ENCODE measurements at regions not wholly inside any gene's neighbourhood (a gene's known extent, or its start where the extent isn't known, plus 50 kb on each side); places are given as distances from the start of the nearest gene placed in this dataset.

- Histone ChIP-seq H3K9me3 (ENCODE audit: control insufficient read depth, low read length) (no peaks in the 10 kb centered on the region), H3K36me3 (ENCODE audit: control insufficient read depth, insufficient read depth, low read length) (no peaks in the 10 kb centered on the region), H3K27me3 (ENCODE audit: control insufficient read depth, insufficient read depth, low read length, poor library complexity, severe bottlenecking) (no peaks in the 10 kb centered on the region), H3K4me3 (ENCODE audit: insufficient read depth, low read depth, low read length) (no peak overlapping the region), H3K4me1 (ENCODE audit: control insufficient read depth, insufficient read depth, low read length) (no peaks in the 10 kb centered on the region), H3K27ac (ENCODE audit: insufficient read depth, low read depth, low read length, poor library complexity, severe bottlenecking) (no peak overlapping the region)
- WGBS, 2 experiments, result 88 to 98% methylated on average over 4 of the region's 4 CpGs
These were observed 367.6 kb downstream of the GPM6A start for GRCh38 chr4:175444512-175444911.

- H3K27me3 ChIP-seq (ENCODE audit: control insufficient read depth, insufficient read depth, low read length, poor library complexity, severe bottlenecking), result no peaks in the 10 kb centered on the region
- no peak overlapping the region for H3K4me3 ChIP-seq (ENCODE audit: insufficient read depth, low read depth, low read length)
- no peaks in the 10 kb centered on the region for H3K36me3 ChIP-seq (ENCODE audit: control insufficient read depth, insufficient read depth, low read length)
- 76 to 96% methylated on average over 1 of the region's 1 CpG for WGBS, 2 experiments
- no peak overlapping the region for H3K27ac ChIP-seq (ENCODE audit: insufficient read depth, low read depth, low read length, poor library complexity, severe bottlenecking)
- H3K9me3 ChIP-seq (ENCODE audit: control insufficient read depth, low read length), result no peaks in the 10 kb centered on the region
- H3K4me1 ChIP-seq (ENCODE audit: control insufficient read depth, insufficient read depth, low read length), result no peaks in the 10 kb centered on the region
These were observed 365.0 kb downstream of the GPM6A start for GRCh38 chr4:175447016-175447415.

DNA sequence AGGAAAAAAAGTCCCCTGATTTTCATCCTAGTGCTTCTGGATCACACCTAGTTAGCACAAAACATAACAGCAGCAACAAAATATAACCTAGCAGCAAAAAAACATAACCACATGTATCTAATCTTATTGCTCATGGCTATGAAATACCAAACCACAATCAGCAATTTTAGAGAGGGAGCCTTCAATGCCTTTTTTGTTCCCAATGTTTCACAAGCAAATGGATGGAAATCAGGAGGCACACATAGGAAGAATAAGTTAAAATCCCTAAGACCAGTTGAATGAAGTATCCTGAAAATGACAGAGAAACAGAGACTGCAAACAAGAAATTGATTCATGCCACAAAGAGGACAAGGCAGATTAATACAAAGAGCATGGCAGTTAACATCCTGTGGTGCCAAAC is 361.6 kb downstream of the GPM6A start:
- Histone ChIP-seq H3K4me1 (ENCODE audit: control insufficient read depth, insufficient read depth, low read length) (no peaks in the 10 kb centered on the region), H3K27me3 (ENCODE audit: control insufficient read depth, insufficient read depth, low read length, poor library complexity, severe bottlenecking) (no peaks in the 10 kb centered on the region)

DNA sequence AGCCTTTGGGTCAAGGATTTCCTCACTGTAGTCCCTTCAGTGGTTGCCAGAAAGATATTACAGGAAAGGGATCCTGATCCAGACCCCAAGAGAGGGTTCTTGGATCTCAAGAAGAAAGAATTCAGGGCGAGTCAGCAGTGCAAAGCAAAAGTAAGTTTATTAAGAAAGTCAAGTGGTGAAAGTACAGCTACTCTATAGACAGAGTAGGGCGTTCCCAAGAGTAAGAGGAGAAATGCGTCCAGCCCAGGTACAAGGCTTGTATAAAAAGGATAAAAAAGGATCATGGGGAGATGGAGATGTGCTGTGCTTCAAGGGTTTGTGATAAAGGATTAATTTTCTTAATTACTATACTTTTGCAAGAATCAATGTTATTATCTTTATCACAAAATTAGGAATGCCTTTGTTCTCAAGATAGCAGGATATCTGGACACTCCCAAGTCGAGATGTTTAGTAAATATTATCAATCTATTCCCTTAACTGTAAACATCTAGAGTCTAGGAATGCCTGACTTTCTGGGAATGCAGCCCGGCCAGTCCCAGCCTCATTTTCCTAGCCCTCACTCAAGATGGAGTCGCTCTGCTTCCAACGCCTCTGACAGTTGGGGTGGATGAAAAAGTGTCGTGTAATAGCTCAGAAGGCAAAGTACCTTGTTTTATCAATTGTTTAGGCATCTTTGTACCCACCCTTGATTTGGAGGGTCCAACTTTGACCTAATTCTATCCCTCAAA is 360.7 kb downstream of the GPM6A start:
- no peak overlapping the region for H3K4me3 ChIP-seq (ENCODE audit: insufficient read depth, low read depth, low read length)
- 93 to 94% methylated on average over 7 to 8 of the region's 8 CpGs for WGBS, 2 experiments
- no peaks in the 10 kb centered on the region for H3K9me3 ChIP-seq (ENCODE audit: control insufficient read depth, low read length)
- no peaks in the 10 kb centered on the region for H3K27me3 ChIP-seq (ENCODE audit: control insufficient read depth, insufficient read depth, low read length, poor library complexity, severe bottlenecking)
- no peaks in the 10 kb centered on the region for H3K36me3 ChIP-seq (ENCODE audit: control insufficient read depth, insufficient read depth, low read length)
- no peaks in the 10 kb centered on the region for H3K4me1 ChIP-seq (ENCODE audit: control insufficient read depth, insufficient read depth, low read length)
- no peak overlapping the region for H3K27ac ChIP-seq (ENCODE audit: insufficient read depth, low read depth, low read length, poor library complexity, severe bottlenecking)

More for the DNA sequence above, 361.6 kb downstream of the GPM6A start:
- Histone ChIP-seq H3K27ac (ENCODE audit: insufficient read depth, low read depth, low read length, poor library complexity, severe bottlenecking) (no peak overlapping the region), H3K4me3 (ENCODE audit: insufficient read depth, low read depth, low read length) (no peak overlapping the region), H3K36me3 (ENCODE audit: control insufficient read depth, insufficient read depth, low read length) (no peaks in the 10 kb centered on the region), H3K9me3 (ENCODE audit: control insufficient read depth, low read length) (no peaks in the 10 kb centered on the region)

GRCh38 chr4:175453456-175453855 is 358.6 kb downstream of the GPM6A start:
- Histone ChIP-seq H3K4me3 (ENCODE audit: insufficient read depth, low read depth, low read length) (no peak overlapping the region), H3K36me3 (ENCODE audit: control insufficient read depth, insufficient read depth, low read length) (no peaks in the 10 kb centered on the region), H3K9me3 (ENCODE audit: control insufficient read depth, low read length) (no peaks in the 10 kb centered on the region), H3K4me1 (ENCODE audit: control insufficient read depth, insufficient read depth, low read length) (no peaks in the 10 kb centered on the region), H3K27ac (ENCODE audit: insufficient read depth, low read depth, low read length, poor library complexity, severe bottlenecking) (no peak overlapping the region), H3K27me3 (ENCODE audit: control insufficient read depth, insufficient read depth, low read length, poor library complexity, severe bottlenecking) (no peaks in the 10 kb centered on the region)
- 87 to 90% methylated on average over 2 of the region's 2 CpGs for WGBS, 2 experiments

DNA sequence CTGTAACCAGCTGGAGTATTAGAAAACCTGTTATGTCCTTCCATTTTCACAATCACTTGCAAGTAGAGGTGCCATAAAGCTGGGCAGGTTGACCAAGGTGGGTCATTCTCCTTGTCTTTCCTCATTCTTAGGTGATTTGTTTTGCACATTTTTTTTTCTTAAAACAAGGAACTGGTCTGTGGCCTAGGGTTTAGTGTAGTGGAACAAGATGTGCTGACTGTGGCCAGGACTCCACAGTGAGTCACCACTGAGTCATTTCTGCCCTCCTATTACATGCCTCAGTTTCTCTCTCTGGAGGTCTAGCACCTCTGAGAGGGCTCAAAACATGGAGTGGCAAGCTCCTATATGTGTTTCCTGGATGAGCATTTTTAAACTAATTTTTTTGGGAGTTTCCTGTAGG is 355.9 kb downstream of the GPM6A start:
- no peaks in the 10 kb centered on the region for H3K36me3 ChIP-seq (ENCODE audit: control insufficient read depth, insufficient read depth, low read length)
- H3K4me1 ChIP-seq (ENCODE audit: control insufficient read depth, insufficient read depth, low read length), result no peaks in the 10 kb centered on the region
- H3K27ac ChIP-seq (ENCODE audit: insufficient read depth, low read depth, low read length, poor library complexity, severe bottlenecking), result no peak overlapping the region
- no peaks in the 10 kb centered on the region for H3K27me3 ChIP-seq (ENCODE audit: control insufficient read depth, insufficient read depth, low read length, poor library complexity, severe bottlenecking)
- H3K4me3 ChIP-seq (ENCODE audit: insufficient read depth, low read depth, low read length), result no peak overlapping the region
- no peaks in the 10 kb centered on the region for H3K9me3 ChIP-seq (ENCODE audit: control insufficient read depth, low read length)

DNA sequence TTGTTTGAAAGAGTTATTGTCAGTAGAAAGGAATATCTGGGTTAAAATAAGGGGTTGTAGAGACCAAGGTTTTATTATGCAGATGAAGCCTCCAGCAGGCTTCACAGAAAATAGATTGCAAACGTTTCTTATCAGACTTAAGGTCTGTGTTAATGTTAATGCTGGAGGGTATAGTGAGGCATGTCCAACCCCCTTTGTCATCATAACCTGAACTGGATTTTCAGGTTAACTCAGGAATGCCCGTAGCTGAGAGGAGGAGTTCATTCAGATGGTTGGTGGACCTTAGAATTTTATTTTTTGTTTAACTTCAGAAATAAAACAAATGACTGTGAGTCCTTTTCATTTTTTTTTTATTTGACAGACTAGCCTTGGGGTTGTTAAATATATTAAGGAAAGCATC is 354.1 kb downstream of the GPM6A start:
- no peaks in the 10 kb centered on the region for H3K36me3 ChIP-seq (ENCODE audit: control insufficient read depth, insufficient read depth, low read length)
- no peak overlapping the region for H3K27ac ChIP-seq (ENCODE audit: insufficient read depth, low read depth, low read length, poor library complexity, severe bottlenecking)
- H3K9me3 ChIP-seq (ENCODE audit: control insufficient read depth, low read length), result no peaks in the 10 kb centered on the region
- H3K4me1 ChIP-seq (ENCODE audit: control insufficient read depth, insufficient read depth, low read length), result no peaks in the 10 kb centered on the region
- no peaks in the 10 kb centered on the region for H3K27me3 ChIP-seq (ENCODE audit: control insufficient read depth, insufficient read depth, low read length, poor library complexity, severe bottlenecking)
- H3K4me3 ChIP-seq (ENCODE audit: insufficient read depth, low read depth, low read length), result no peak overlapping the region
- 37 to 62% methylated on average over 1 to 2 of the region's 2 CpGs for WGBS, 2 experiments

GRCh38 chr4:175459571-175459970 is 352.5 kb downstream of the GPM6A start:
- H3K4me1 ChIP-seq (ENCODE audit: control insufficient read depth, insufficient read depth, low read length), result no peaks in the 10 kb centered on the region

DNA sequence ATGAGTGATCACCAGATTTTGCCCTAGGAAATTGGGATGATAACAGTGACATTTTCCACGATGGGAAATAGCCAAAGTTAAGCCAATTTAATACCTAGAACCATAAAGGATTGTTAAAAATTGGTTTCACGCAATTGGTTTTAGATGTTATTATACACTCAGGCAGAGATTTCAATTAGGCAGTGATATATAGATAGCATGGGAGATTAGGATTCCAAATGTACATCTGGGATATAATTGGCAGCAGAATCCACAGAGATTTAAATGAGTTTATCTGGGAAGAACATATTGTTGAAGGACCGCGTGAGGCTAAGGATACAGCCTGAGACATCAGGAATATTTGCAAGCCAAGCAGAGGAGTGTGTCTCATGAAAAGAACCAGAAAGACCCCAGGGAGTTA is 351.6 kb downstream of the GPM6A start:
- Histone ChIP-seq H3K4me3 (ENCODE audit: insufficient read depth, low read depth, low read length) (no peak overlapping the region), H3K27ac (ENCODE audit: insufficient read depth, low read depth, low read length, poor library complexity, severe bottlenecking) (no peak overlapping the region), H3K4me1 (ENCODE audit: control insufficient read depth, insufficient read depth, low read length) (no peaks in the 10 kb centered on the region), H3K27me3 (ENCODE audit: control insufficient read depth, insufficient read depth, low read length, poor library complexity, severe bottlenecking) (no peaks in the 10 kb centered on the region), H3K36me3 (ENCODE audit: control insufficient read depth, insufficient read depth, low read length) (no peaks in the 10 kb centered on the region), H3K9me3 (ENCODE audit: control insufficient read depth, low read length) (no peaks in the 10 kb centered on the region)
- 92 to 96% methylated on average over 4 of the region's 4 CpGs for WGBS, 2 experiments

More at GRCh38 chr4:175459571-175459970, 352.5 kb downstream of the GPM6A start:
- no peaks in the 10 kb centered on the region for H3K9me3 ChIP-seq (ENCODE audit: control insufficient read depth, low read length)
- no peak overlapping the region for H3K27ac ChIP-seq (ENCODE audit: insufficient read depth, low read depth, low read length, poor library complexity, severe bottlenecking)
- H3K27me3 ChIP-seq (ENCODE audit: control insufficient read depth, insufficient read depth, low read length, poor library complexity, severe bottlenecking), result no peaks in the 10 kb centered on the region
- H3K36me3 ChIP-seq (ENCODE audit: control insufficient read depth, insufficient read depth, low read length), result no peaks in the 10 kb centered on the region
- H3K4me3 ChIP-seq (ENCODE audit: insufficient read depth, low read depth, low read length), result no peak overlapping the region

DNA sequence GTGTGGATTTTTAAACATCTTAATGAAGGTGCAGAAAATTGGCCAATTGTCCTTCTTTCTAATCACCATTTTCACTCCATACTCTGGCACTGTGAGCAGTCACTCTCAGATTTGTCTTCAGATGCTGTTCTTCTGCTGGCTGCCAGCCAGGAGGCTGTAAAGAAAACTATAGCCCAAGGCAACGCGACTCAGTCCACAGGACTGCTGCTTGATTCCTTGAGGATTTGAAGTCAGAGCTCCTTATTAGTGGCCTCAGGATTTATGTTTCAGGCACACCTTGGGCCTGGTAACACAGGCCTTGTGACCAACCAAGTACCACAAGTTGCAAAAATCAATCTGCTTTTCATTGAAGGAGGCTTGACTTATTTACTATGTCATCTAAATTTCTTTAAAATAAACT is 342.6 kb downstream of the GPM6A start:
- no peak overlapping the region for H3K27ac ChIP-seq (ENCODE audit: insufficient read depth, low read depth, low read length, poor library complexity, severe bottlenecking)
- no peaks in the 10 kb centered on the region for H3K4me1 ChIP-seq (ENCODE audit: control insufficient read depth, insufficient read depth, low read length)
- H3K9me3 ChIP-seq (ENCODE audit: control insufficient read depth, low read length), result no peaks in the 10 kb centered on the region
- no peaks in the 10 kb centered on the region for H3K27me3 ChIP-seq (ENCODE audit: control insufficient read depth, insufficient read depth, low read length, poor library complexity, severe bottlenecking)
- H3K36me3 ChIP-seq (ENCODE audit: control insufficient read depth, insufficient read depth, low read length), result no peaks in the 10 kb centered on the region
- WGBS, 2 experiments, result 66 to 75% methylated on average over 2 of the region's 2 CpGs
- no peak overlapping the region for H3K4me3 ChIP-seq (ENCODE audit: insufficient read depth, low read depth, low read length)

DNA sequence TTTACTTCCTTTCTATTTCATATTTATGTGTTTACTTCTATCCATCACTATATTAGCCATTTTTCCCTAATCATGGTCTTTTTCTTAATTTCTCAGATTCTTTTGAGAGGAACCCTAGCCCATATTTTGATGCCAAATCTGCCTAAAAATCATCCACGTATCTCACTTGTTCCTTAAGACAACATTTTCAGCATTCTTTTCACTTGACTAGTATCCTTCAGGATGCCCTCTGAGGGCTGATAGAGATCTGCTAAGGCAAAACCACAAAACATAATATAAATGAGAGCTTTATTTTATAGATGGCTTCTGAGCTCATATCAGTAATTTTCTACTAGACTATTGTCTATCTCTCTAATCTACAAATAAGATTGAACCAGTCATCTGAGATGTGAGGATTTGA is 341.9 kb downstream of the GPM6A start:
- 80 to 84% methylated on average over 1 of the region's 1 CpG for WGBS, 2 experiments
- H3K4me3 ChIP-seq (ENCODE audit: insufficient read depth, low read depth, low read length), result no peak overlapping the region
- H3K36me3 ChIP-seq (ENCODE audit: control insufficient read depth, insufficient read depth, low read length), result no peaks in the 10 kb centered on the region
- no peaks in the 10 kb centered on the region for H3K27me3 ChIP-seq (ENCODE audit: control insufficient read depth, insufficient read depth, low read length, poor library complexity, severe bottlenecking)
- H3K27ac ChIP-seq (ENCODE audit: insufficient read depth, low read depth, low read length, poor library complexity, severe bottlenecking), result no peak overlapping the region
- no peaks in the 10 kb centered on the region for H3K9me3 ChIP-seq (ENCODE audit: control insufficient read depth, low read length)
- no peaks in the 10 kb centered on the region for H3K4me1 ChIP-seq (ENCODE audit: control insufficient read depth, insufficient read depth, low read length)
